Cardiac muscle cell (in vitro differentiated cells and primary cell): ENCODE measurements at regions not wholly inside any gene's neighbourhood (a gene's known extent, or its start where the extent isn't known, plus 50 kb on each side); places are given as distances from the start of the nearest gene placed in this dataset.

Source experiments
- DNase-seq, 2 donors: peaks; one replicate each; pipeline versions ENCODE4 v3.0.0 to v3.0.0-alpha.2; 2010 to 2017; ENCODE audit warnings: low read depth in 1 of 2, low spot score in 1 of 2
- H3K27ac ChIP-seq: fragments of 200-600 bp; sonication (generic); 2 replicates; pipeline ENCODE4 v1.5.1; 2016
- H3K27me3 ChIP-seq: fragments of 200-600 bp; sonication (generic); 2 replicates; pipeline ENCODE4 v1.6.0; 2016; ENCODE audit warnings: control low read depth
- H3K36me3 ChIP-seq: fragments of 200-600 bp; sonication (generic); 2 replicates; pipeline ENCODE4 v1.5.1; 2016; ENCODE audit warnings: control low read depth
- H3K4me1 ChIP-seq: fragments of 200-600 bp; sonication (generic); 2 replicates; pipeline ENCODE4 v1.8.1; 2017; ENCODE audit warnings: low read depth, mild to moderate bottlenecking, mixed run types
- H3K4me3 ChIP-seq: fragments of 200-600 bp; sonication (generic); 2 replicates; pipeline ENCODE4 v1.5.1; 2016; ENCODE audit warnings: mild to moderate bottlenecking
- H3K9me3 ChIP-seq: fragments of 200-600 bp; sonication (generic); 2 replicates; pipeline ENCODE4 v1.5.1; 2017; ENCODE audit warnings: low read depth, mild to moderate bottlenecking, control low read depth
- CTCF ChIP-seq: IDR thresholded peaks from 2 replicates; pipeline ENCODE4 v1.5.1; 2012; ENCODE audit warnings: low read depth, mild to moderate bottlenecking, low read length

- Histone ChIP-seq H3K27me3 (no peaks in the 10 kb centered on the region), H3K36me3 (no peaks in the 10 kb centered on the region), H3K9me3 (no peaks in the 10 kb centered on the region), H3K4me3 (no peak overlapping the region), H3K4me1 (no peaks in the 10 kb centered on the region), H3K27ac (no peak overlapping the region)
- TF ChIP-seq CTCF, result no peak
- no peak for DNase-seq
These were observed 264.1 kb downstream of the SCG2 start for GRCh38 chr2:223338016-223338415.

GRCh38 chr2:223357076-223357475 lies 245.1 kb downstream of the SCG2 start:
- TF ChIP-seq CTCF, result no peak
- no peaks in the 10 kb centered on the region for H3K36me3 ChIP-seq
- H3K27ac ChIP-seq, result no peak overlapping the region
- no peak for DNase-seq
- H3K9me3 ChIP-seq, result no peaks in the 10 kb centered on the region
- no peak overlapping the region for H3K4me3 ChIP-seq
- no peaks in the 10 kb centered on the region for H3K27me3 ChIP-seq
- no peaks in the 10 kb centered on the region for H3K4me1 ChIP-seq

- Histone ChIP-seq H3K36me3 (no peaks in the 10 kb centered on the region), H3K9me3 (no peaks in the 10 kb centered on the region), H3K27ac (no peak overlapping the region), H3K4me1 (no peaks in the 10 kb centered on the region), H3K27me3 (no peaks in the 10 kb centered on the region), H3K4me3 (no peak overlapping the region)
- TF ChIP-seq CTCF, result no peak
- DNase-seq, result no peak
These were observed 239.1 kb downstream of the SCG2 start for GRCh38 chr2:223363085-223363484.

GRCh38 chr2:223365158-223365679 lies 236.9 kb downstream of the SCG2 start:
- Histone ChIP-seq H3K4me1 (no peaks in the 10 kb centered on the region), H3K27ac (no peak overlapping the region), H3K4me3 (no peak overlapping the region), H3K36me3 (no peaks in the 10 kb centered on the region), H3K27me3 (no peaks in the 10 kb centered on the region), H3K9me3 (no peaks in the 10 kb centered on the region)
- no peak for TF ChIP-seq CTCF
- no peak for DNase-seq

- Histone ChIP-seq H3K9me3 (no peaks in the 10 kb centered on the region), H3K4me3 (no peak overlapping the region), H3K4me1 (no peaks in the 10 kb centered on the region), H3K36me3 (no peaks in the 10 kb centered on the region), H3K27ac (no peak overlapping the region), H3K27me3 (no peaks in the 10 kb centered on the region)
- DNase-seq, result no peak
- TF ChIP-seq CTCF, result no peak
These were observed 235.6 kb downstream of the SCG2 start for GRCh38 chr2:223366566-223366965.

- TF ChIP-seq CTCF, result no peak
- H3K27me3 ChIP-seq, result no peaks in the 10 kb centered on the region
- no peak overlapping the region for H3K27ac ChIP-seq
- no peaks in the 10 kb centered on the region for H3K4me1 ChIP-seq
- DNase-seq, result no peak
- no peaks in the 10 kb centered on the region for H3K9me3 ChIP-seq
- no peaks in the 10 kb centered on the region for H3K36me3 ChIP-seq
- H3K4me3 ChIP-seq, result no peak overlapping the region
These were observed 233.7 kb downstream of the SCG2 start for GRCh38 chr2:223368481-223368880.
